Neural crest cell (in vitro differentiated cells): ENCODE measurements at regions not wholly inside any gene's neighbourhood (a gene's known extent, or its start where the extent isn't known, plus 50 kb on each side); places are given as distances from the start of the nearest gene placed in this dataset.

Experiments used
- DNase-seq: peaks from one replicate; pipeline ENCODE4 v3.0.0; 2021; ENCODE audit warnings: low read depth, mixed read lengths, low spot score
- H3K27ac Mint-ChIP-seq: one replicate; pipeline ENCODE4 v1.8.0; 2021; ENCODE audit warnings: mild to moderate bottlenecking, mixed read lengths; ENCODE audit not compliant: unreplicated experiment
- H3K27me3 Mint-ChIP-seq: 2 replicates; pipeline ENCODE4 v1.8.0; 2021; ENCODE audit warnings: low read depth, mild to moderate bottlenecking, mixed read lengths
- H3K36me3 Mint-ChIP-seq: 2 replicates; pipeline ENCODE4 v1.8.0; 2021; ENCODE audit warnings: low read depth, mild to moderate bottlenecking, mixed read lengths
- H3K4me1 Mint-ChIP-seq: 2 replicates; pipeline ENCODE4 v1.8.0; 2021; ENCODE audit warnings: mixed read lengths
- H3K4me3 Mint-ChIP-seq: one replicate; pipeline ENCODE4 v1.8.0; 2021; ENCODE audit warnings: mild to moderate bottlenecking, mixed read lengths
- H3K9me3 Mint-ChIP-seq: 2 replicates; pipeline ENCODE4 v1.8.0; 2021; ENCODE audit warnings: mixed read lengths
- TF ChIP-seq, protein P1 (sequence below): fragments of 200-600 bp; sonication (generic); conservative IDR thresholded peaks from 2 replicates; pipeline ENCODE4 v1.5.0; 2021; ENCODE audit warnings: antibody characterized with exemption, mild to moderate bottlenecking

DNA sequence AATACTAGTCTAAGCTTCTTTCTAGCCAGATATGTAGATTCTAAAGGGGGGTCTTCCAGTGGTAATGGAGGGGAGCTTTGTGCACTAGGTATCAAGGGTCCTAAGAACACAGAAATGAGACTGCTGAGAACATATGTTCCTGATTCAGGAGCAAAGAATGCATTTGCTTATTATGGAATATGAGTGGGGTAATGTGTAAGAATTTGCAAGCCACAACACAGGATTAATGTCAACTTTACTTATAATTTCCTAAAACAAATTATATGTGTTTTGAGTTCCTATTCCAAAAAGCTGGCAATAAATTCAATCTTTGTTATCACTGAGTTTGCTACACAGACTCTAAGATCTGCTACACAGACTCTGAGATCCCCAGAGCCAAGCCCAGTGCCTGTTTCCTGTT is 357.0 kb upstream of the PTBP2 start:
- TF ChIP-seq, protein P1, sequence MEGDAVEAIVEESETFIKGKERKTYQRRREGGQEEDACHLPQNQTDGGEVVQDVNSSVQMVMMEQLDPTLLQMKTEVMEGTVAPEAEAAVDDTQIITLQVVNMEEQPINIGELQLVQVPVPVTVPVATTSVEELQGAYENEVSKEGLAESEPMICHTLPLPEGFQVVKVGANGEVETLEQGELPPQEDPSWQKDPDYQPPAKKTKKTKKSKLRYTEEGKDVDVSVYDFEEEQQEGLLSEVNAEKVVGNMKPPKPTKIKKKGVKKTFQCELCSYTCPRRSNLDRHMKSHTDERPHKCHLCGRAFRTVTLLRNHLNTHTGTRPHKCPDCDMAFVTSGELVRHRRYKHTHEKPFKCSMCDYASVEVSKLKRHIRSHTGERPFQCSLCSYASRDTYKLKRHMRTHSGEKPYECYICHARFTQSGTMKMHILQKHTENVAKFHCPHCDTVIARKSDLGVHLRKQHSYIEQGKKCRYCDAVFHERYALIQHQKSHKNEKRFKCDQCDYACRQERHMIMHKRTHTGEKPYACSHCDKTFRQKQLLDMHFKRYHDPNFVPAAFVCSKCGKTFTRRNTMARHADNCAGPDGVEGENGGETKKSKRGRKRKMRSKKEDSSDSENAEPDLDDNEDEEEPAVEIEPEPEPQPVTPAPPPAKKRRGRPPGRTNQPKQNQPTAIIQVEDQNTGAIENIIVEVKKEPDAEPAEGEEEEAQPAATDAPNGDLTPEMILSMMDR, result no peak
- no peak for DNase-seq
- H3K36me3 Mint-ChIP-seq, result no peaks in the 10 kb centered on the region
- H3K27ac Mint-ChIP-seq, result no peak overlapping the region
- H3K4me1 Mint-ChIP-seq, result no peaks in the 10 kb centered on the region
- H3K9me3 Mint-ChIP-seq, result no peaks in the 10 kb centered on the region
- no peaks in the 10 kb centered on the region for H3K27me3 Mint-ChIP-seq
- H3K4me3 Mint-ChIP-seq, result no peak overlapping the region

DNA sequence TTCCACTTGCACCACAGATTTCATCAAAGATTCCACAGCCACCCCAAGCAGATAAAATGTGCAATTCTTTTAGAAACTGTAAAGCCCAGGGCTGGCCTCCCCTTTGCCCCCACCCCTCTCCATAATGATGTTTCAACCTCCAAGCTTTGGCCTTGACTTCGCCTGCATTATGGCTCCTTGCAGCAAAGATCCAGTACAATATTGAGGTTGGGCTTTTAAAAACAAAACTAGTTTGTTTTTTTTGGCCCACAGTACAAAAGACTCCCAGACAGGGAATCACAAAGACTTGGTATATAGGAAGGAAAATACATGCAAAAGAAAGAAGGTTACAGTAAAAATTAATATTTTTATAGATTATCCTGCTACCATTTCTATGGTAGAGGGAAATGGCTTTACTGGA is 356.5 kb upstream of the PTBP2 start:
- H3K36me3 Mint-ChIP-seq, result no peaks in the 10 kb centered on the region
- H3K27ac Mint-ChIP-seq, result no peak overlapping the region
- TF ChIP-seq, protein P1, result no peak
- no peaks in the 10 kb centered on the region for H3K4me1 Mint-ChIP-seq
- DNase-seq, result no peak
- no peaks in the 10 kb centered on the region for H3K27me3 Mint-ChIP-seq
- no peaks in the 10 kb centered on the region for H3K9me3 Mint-ChIP-seq
- no peak overlapping the region for H3K4me3 Mint-ChIP-seq

DNA sequence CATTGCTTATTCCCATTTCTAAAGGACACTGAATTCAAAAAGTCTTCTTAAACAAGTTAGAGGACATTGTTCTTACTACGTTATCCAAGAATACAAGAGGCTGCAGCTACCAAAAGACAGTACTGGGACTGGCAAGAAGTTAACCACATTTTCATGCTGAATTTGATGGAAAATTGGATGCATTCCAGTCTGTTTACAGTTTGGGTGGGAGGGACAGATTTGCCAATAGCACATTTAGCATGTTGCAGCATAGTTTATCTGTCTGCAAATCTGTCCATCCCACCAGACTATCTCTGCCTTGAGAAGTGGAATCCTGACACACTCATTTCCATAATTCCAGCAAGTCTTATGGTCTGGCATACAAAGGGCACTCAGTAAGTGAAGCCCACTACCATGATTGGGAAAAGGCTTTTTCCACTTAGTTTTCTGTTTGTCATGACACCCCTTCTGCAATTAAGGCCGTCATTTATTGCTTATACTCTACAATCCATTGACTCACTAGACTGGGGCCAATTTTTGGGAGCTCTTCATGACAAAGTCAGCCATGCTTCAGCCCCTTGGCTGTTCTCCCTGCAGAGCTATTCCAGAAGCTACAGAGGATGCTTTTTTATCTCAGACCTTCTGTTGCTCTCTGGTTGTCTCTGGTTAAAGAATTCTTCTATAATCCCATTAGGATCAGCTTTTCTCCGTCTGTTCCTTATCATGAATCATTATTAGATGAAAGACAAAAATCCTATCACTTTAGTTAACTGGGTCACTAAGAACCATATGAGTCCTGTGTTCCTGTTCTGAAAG is 355.8 kb upstream of the PTBP2 start:
- H3K4me1 Mint-ChIP-seq, result no peaks in the 10 kb centered on the region
- no peaks in the 10 kb centered on the region for H3K36me3 Mint-ChIP-seq
- no peak overlapping the region for H3K27ac Mint-ChIP-seq
- no peak for DNase-seq
- no peak overlapping the region for H3K4me3 Mint-ChIP-seq
- H3K9me3 Mint-ChIP-seq, result no peaks in the 10 kb centered on the region
- TF ChIP-seq, protein P1, result no peak
- no peaks in the 10 kb centered on the region for H3K27me3 Mint-ChIP-seq

DNA sequence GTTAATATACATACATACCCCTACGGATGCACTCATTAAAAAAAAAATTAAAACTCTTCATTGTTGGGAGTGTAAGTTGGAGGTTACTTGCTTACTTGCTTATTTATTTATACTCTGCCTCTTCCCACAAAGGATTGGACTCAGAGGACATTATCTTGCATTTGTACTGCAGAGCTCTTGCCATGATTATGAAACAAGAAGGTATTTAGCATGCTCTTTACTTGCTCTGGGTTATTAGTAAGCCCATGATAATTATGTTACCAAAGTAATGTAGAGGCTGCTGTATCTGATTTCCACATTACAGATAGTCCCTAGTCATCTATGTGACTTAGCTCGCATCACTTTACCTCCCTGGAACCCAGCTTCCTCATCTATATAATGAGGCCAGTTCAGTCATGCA is 355.1 kb upstream of the PTBP2 start:
- TF ChIP-seq, protein P1, result no peak

DNA sequence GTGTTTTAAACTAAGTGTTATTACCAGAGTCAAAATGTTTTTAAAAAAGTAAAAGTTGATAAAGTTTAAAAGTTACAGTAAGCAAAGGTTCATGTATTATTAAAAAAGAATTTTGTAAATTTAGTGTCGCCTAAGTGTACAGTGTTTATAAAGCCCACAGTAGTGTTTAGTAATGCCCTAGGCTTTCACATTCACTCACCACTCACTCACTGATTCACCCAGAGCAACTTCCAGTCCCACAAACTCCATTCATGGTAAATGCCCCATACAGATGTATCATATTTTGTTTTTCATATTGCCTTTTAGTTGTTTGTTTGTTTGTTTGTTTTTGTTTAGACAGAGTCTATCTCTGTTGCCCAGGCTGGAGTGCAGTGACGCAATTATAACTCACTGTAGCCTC is 353.8 kb upstream of the PTBP2 start:
- no peak for DNase-seq
- H3K9me3 Mint-ChIP-seq, result peaks cover 2% of the 10 kb centered on the region
- no peaks in the 10 kb centered on the region for H3K4me1 Mint-ChIP-seq
- H3K36me3 Mint-ChIP-seq, result no peaks in the 10 kb centered on the region
- H3K27me3 Mint-ChIP-seq, result no peaks in the 10 kb centered on the region
- H3K4me3 Mint-ChIP-seq, result no peak overlapping the region
- TF ChIP-seq, protein P1, result no peak
- H3K27ac Mint-ChIP-seq, result no peak overlapping the region

More for the DNA sequence above, 355.1 kb upstream of the PTBP2 start:
- no peaks in the 10 kb centered on the region for H3K9me3 Mint-ChIP-seq
- no peak for DNase-seq
- H3K27me3 Mint-ChIP-seq, result no peaks in the 10 kb centered on the region
- no peak overlapping the region for H3K27ac Mint-ChIP-seq
- no peaks in the 10 kb centered on the region for H3K36me3 Mint-ChIP-seq
- H3K4me3 Mint-ChIP-seq, result no peak overlapping the region
- H3K4me1 Mint-ChIP-seq, result no peaks in the 10 kb centered on the region
